IMR-90 (cell line): ENCODE measurements at regions not wholly inside any gene's neighbourhood (a gene's known extent, or its start where the extent isn't known, plus 50 kb on each side); places are given as distances from the start of the nearest gene placed in this dataset.

Source experiments
- ATAC-seq: fragments of 200-7000 bp; cut with Tn5 transposase; 2 replicates; pipeline ENCODE4 v1.9.1; 2020; ENCODE audit warnings: low read depth, mild to moderate bottlenecking, moderate library complexity
- BruUV-seq: library from RNA; stranded (reverse); fragments of 400-500 nt; replicated peaks from 2 replicates; lab custom pipeline; 2021; lab: Mats Ljungman, UMichigan
- CTCF ChIA-PET: fragments of 300-600 bp; formaldehyde crosslinking; extraction: SDS; loops from one replicate; lab custom pipeline; 2021; ENCODE audit warnings: antibody characterized with exemption; lab: Yijun Ruan, JAX
- POLR2A ChIA-PET: fragments of 300-600 bp; sonication (Branson Sonifier 250); formaldehyde crosslinking; loops from one replicate; lab custom pipeline; 2022; ENCODE audit warnings: antibody characterized with exemption; ENCODE audit not compliant: unreplicated experiment; lab: Charles Lee
- DNase-seq: peaks from one replicate; pipeline ENCODE4 v3.0.0; 2013
- H2AFZ ChIP-seq: replicated peaks from 2 replicates; pipeline ENCODE3; 2013; ENCODE audit warnings: low read length, mild to moderate bottlenecking; ENCODE audit not compliant: poor library complexity
- H2AK5ac ChIP-seq: 2 replicates; pipeline ENCODE4 v1.6.1; 2013; ENCODE audit warnings: low read depth, low read length, inconsistent platforms
- H2AK9ac ChIP-seq: replicated peaks from 2 replicates; pipeline ENCODE3; 2013; ENCODE audit warnings: mild to moderate bottlenecking, low read depth, low read length, moderate library complexity; ENCODE audit not compliant: poor library complexity
- H2BK120ac ChIP-seq: 2 replicates; pipeline ENCODE4 v1.6.1; 2013; ENCODE audit warnings: low read depth, low read length, inconsistent platforms
- H2BK15ac ChIP-seq: 3 replicates; pipeline ENCODE4 v1.6.1; 2013; ENCODE audit warnings: low read depth, low read length, inconsistent platforms
- H2BK20ac ChIP-seq: 2 replicates; pipeline ENCODE4 v1.6.1; 2013; ENCODE audit warnings: low read depth, mild to moderate bottlenecking, inconsistent platforms, low read length, moderate library complexity
- H2BK5ac ChIP-seq: 2 replicates; pipeline ENCODE4 v1.6.1; 2013; ENCODE audit warnings: mild to moderate bottlenecking, low read depth, low read length, inconsistent platforms; ENCODE audit not compliant: poor library complexity, severe bottlenecking
- H3K14ac ChIP-seq: replicated peaks from 2 replicates; pipeline ENCODE4 v1.6.1; 2013; ENCODE audit warnings: low read depth, low read length, inconsistent platforms
- H3K18ac ChIP-seq: 2 replicates; pipeline ENCODE4 v1.6.1; 2013; ENCODE audit warnings: low read depth, low read length, control low read depth
- H3K23ac ChIP-seq: 2 replicates; pipeline ENCODE4 v1.6.1; 2013; ENCODE audit warnings: low read depth, low read length, inconsistent platforms
- H3K27ac ChIP-seq: 2 replicates; pipeline ENCODE4 v1.5.1; 2013; ENCODE audit warnings: mild to moderate bottlenecking, control low read depth, low read length; ENCODE audit not compliant: insufficient read depth
- H3K27me3 ChIP-seq: 2 replicates; pipeline ENCODE4 v1.6.1; 2013; ENCODE audit warnings: low read length; ENCODE audit not compliant: control insufficient read depth, insufficient read depth
- H3K36me3 ChIP-seq: 2 replicates; pipeline ENCODE4 v1.6.1; 2013; ENCODE audit warnings: low read length, mixed read lengths; ENCODE audit not compliant: control insufficient read depth, insufficient read depth
- H3K4ac ChIP-seq: 2 replicates; pipeline ENCODE4 v1.6.1; 2013; ENCODE audit warnings: low read depth, low read length, inconsistent platforms
- H3K4me1 ChIP-seq: 2 replicates; pipeline ENCODE4 v1.6.1; 2013; ENCODE audit warnings: low read length, mixed read lengths; ENCODE audit not compliant: control insufficient read depth, insufficient read depth
- H3K4me2 ChIP-seq: 2 replicates; pipeline ENCODE4 v1.6.1; 2013; ENCODE audit warnings: low read depth, mild to moderate bottlenecking, control low read depth, low read length, moderate library complexity
- H3K4me3 ChIP-seq: 2 replicates; pipeline ENCODE4 v1.5.1; 2013; ENCODE audit warnings: low read depth, mild to moderate bottlenecking, control low read depth, low read length, moderate library complexity; ENCODE audit not compliant: insufficient read depth
- H3K56ac ChIP-seq: 2 replicates; pipeline ENCODE4 v1.6.1; 2013; ENCODE audit warnings: low read length, inconsistent platforms; ENCODE audit not compliant: insufficient read depth; ENCODE audit errors: extremely low read depth
- H3K79me1 ChIP-seq, 2 experiments: 2 replicates each; pipeline ENCODE4 v1.6.1; 2013; ENCODE audit warnings: low read length in 2 of 2, inconsistent platforms in 1 of 2, low read depth in 1 of 2
- H3K9ac ChIP-seq: 2 replicates; pipeline ENCODE4 v1.6.1; 2013; ENCODE audit warnings: low read depth, low read length, control low read depth
- H3K9me1 ChIP-seq: 2 replicates; pipeline ENCODE4 v1.6.1; 2013; ENCODE audit warnings: low read length, inconsistent platforms; ENCODE audit not compliant: insufficient read depth
- H3K9me3 ChIP-seq: 2 replicates; pipeline ENCODE4 v1.6.1; 2013; ENCODE audit warnings: low read length; ENCODE audit not compliant: control insufficient read depth, insufficient read depth
- H4K20me1 ChIP-seq: 2 replicates; pipeline ENCODE4 v1.6.1; 2013; ENCODE audit warnings: low read length, inconsistent platforms; ENCODE audit not compliant: insufficient read depth
- H4K5ac ChIP-seq: 2 replicates; pipeline ENCODE4 v1.6.1; 2013; ENCODE audit warnings: mild to moderate bottlenecking, low read depth, low read length, control low read depth
- H4K8ac ChIP-seq, 2 experiments: 2 replicates each; pipeline ENCODE4 v1.6.1; 2013; ENCODE audit warnings: low read depth in 2 of 2, low read length in 2 of 2, control low read depth in 1 of 2, inconsistent platforms in 1 of 2
- H4K91ac ChIP-seq: 2 replicates; pipeline ENCODE4 v1.6.1; 2013; ENCODE audit warnings: low read depth, low read length, inconsistent platforms; ENCODE audit not compliant: insufficient read depth
- BHLHE40 ChIP-seq: fragments of 150-350 bp; IDR thresholded peaks from 2 replicates; pipeline ENCODE4 v1.6.1; 2016; ENCODE audit warnings: mild to moderate bottlenecking, low read depth, low read length
- CEBPB ChIP-seq: IDR thresholded peaks from 2 replicates; pipeline ENCODE4 v1.6.1; 2012; ENCODE audit warnings: low read depth, low read length, improper control_type of control experiment
- FOS ChIP-seq: fragments of 150-350 bp; IDR thresholded peaks from 2 replicates; pipeline ENCODE4 v1.6.1; 2016; ENCODE audit warnings: low read depth, low read length
- NFE2L2 ChIP-seq: fragments of 150-350 bp; IDR thresholded peaks from 2 replicates; pipeline ENCODE4 v1.6.1; 2016; ENCODE audit warnings: low read depth, mild to moderate bottlenecking, low read length
- POLR2A ChIP-seq: IDR thresholded peaks from 2 replicates; pipeline ENCODE4 v1.6.1; 2012; ENCODE audit warnings: mild to moderate bottlenecking, low read depth, low read length
- RAD21 ChIP-seq: IDR thresholded peaks from 2 replicates; pipeline ENCODE4 v1.6.1; 2012; ENCODE audit warnings: low read length, improper control_type of control experiment
- RCOR1 ChIP-seq: IDR thresholded peaks from 2 replicates; pipeline ENCODE4 v1.6.1; 2012; ENCODE audit warnings: mild to moderate bottlenecking, low read length, improper control_type of control experiment; ENCODE audit not compliant: insufficient replicate concordance
- WGBS, 2 experiments: methylation state at CpG; one replicate each; pipeline versions ENCODE4 v1.1.5 to v1.1.7; 2013; ENCODE audit warnings: missing lambda C conversion rate in 2 of 2; ENCODE audit not compliant: insufficient read length in 1 of 2; ENCODE audit errors: extremely low coverage in 2 of 2; 5-methylcytosine and 5-hydroxymethylcytosine counted together
- dilution Hi-C: fragments of 300-500 bp; cut with HindIII; formaldehyde crosslinking; loops from one replicate; pipeline ENCODE4 v1.14.3; 2018; ENCODE audit warnings: low sequenced_read_pairs; ENCODE audit not compliant: unreplicated experiment
- in situ Hi-C: fragments of 300-500 bp; cut with MboI; formaldehyde crosslinking; loops from 3 replicates; pipeline ENCODE4 v1.14.3; 2019; ENCODE audit warnings: low sequenced_read_pairs, inconsistent platforms, mixed read lengths
- intact Hi-C: fragments of 100-400 bp; cut with micrococcal nuclease; formaldehyde crosslinking; loops from 2 replicates; pipeline ENCODE4 v1.10.0; 2022
- TF ChIP-seq, protein P1 (sequence below): conservative IDR thresholded peaks from 2 replicates; pipeline ENCODE4 v1.5.1; 2012; ENCODE audit warnings: mild to moderate bottlenecking, low read depth, low read length, improper control_type of control experiment

DNA sequence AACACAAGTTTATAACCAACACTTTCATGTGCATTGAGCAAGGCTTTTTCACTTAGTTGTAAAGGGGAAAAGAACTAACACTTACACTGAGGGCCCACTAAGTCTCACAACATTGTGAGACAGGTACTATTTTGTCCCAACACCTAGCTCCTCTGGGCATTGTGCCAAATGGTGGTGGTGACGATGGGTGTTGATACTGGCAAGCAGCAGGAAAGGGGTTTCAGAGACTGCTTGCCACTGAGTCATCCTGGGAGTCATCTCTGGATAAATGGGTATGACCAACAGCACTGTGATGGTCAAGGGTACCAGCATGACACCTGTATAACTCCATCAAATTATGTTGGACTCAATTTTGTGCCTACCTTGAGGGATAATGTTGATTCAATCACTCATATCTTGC is 138.8 kb upstream of the ITGA6 start:
- Histone ChIP-seq H3K4me3 (no peak overlapping the region), H3K56ac (no peak overlapping the region), H3K4me1 (peaks cover 6% of the 10 kb centered on the region), H3K27me3 (no peaks in the 10 kb centered on the region), H3K4ac (no peak overlapping the region), H2BK20ac (no peak overlapping the region), H4K5ac (no peak overlapping the region), H3K23ac (no peak overlapping the region), H4K20me1 (no peaks in the 10 kb centered on the region), H4K91ac (no peak overlapping the region), H2BK5ac (no peak overlapping the region), H4K8ac (no peak overlapping the region), H3K36me3 (no peaks in the 10 kb centered on the region), H3K4me2 (no peak overlapping the region), H3K9me3 (no peaks in the 10 kb centered on the region), H2AK5ac (no peak overlapping the region), H3K18ac (no peak overlapping the region), H3K79me1 (no peaks in the 10 kb centered on the region), H3K9ac (no peak overlapping the region), H3K9me1 (no peaks in the 10 kb centered on the region; the same call in 1 of the 2 replicates), H3K27ac (no peak overlapping the region), H2AK9ac (no peak overlapping the region), H2AFZ (no peak overlapping the region), H2BK15ac (no peak overlapping the region), H3K14ac (no peak overlapping the region), H2BK120ac (no peak overlapping the region)
- DNase-seq: peak; percentile 47
- WGBS, 2 experiments: no CpG with 5 or more reads among the region's 1 CpG
- BruUV-seq: no TSS peak
- in situ Hi-C loops: no loop called here
- TF ChIP-seq RCOR1: no peak
- TF ChIP-seq CEBPB: no peak
- no peak for TF ChIP-seq BHLHE40
- no peak for TF ChIP-seq RAD21
- no peak for TF ChIP-seq POLR2A
- TF ChIP-seq, protein P1, sequence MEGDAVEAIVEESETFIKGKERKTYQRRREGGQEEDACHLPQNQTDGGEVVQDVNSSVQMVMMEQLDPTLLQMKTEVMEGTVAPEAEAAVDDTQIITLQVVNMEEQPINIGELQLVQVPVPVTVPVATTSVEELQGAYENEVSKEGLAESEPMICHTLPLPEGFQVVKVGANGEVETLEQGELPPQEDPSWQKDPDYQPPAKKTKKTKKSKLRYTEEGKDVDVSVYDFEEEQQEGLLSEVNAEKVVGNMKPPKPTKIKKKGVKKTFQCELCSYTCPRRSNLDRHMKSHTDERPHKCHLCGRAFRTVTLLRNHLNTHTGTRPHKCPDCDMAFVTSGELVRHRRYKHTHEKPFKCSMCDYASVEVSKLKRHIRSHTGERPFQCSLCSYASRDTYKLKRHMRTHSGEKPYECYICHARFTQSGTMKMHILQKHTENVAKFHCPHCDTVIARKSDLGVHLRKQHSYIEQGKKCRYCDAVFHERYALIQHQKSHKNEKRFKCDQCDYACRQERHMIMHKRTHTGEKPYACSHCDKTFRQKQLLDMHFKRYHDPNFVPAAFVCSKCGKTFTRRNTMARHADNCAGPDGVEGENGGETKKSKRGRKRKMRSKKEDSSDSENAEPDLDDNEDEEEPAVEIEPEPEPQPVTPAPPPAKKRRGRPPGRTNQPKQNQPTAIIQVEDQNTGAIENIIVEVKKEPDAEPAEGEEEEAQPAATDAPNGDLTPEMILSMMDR: no peak
- TF ChIP-seq FOS: no peak
- TF ChIP-seq NFE2L2: no peak
- intact Hi-C loops: loop anchor here (10.0 kb wide), 1 partner anchor 114 kb away; no protein-coding TSS in a partner anchor
- dilution Hi-C loops: no loop called here
- no peak for ATAC-seq
- POLR2A ChIA-PET: no interaction called here
- CTCF ChIA-PET: no interaction called here
